ENCODE measurements at regions not wholly inside any gene's neighbourhood (a gene's known extent, or its start where the extent isn't known, plus 50 kb on each side); places are given as distances from the start of the nearest gene placed in this dataset.
"Not testable (repeated sequence)": the region's sequence is repeated elsewhere in the genome, so short reads cannot be mapped to it uniquely, and the experiment has no call there.

GRCh38 chr12:31162896-31163560 lies 89.4 kb downstream of the DDX11 start:
- FAIRE-seq = not testable (repeated sequence)

- FAIRE-seq = not testable (repeated sequence)
Observed at GRCh38 chr12:31174293-31174692, 100.6 kb downstream of the DDX11 start.

- FAIRE-seq = peak; percentile 72
Observed at GRCh38 chr12:31177514-31177913, 103.9 kb downstream of the DDX11 start.

- FAIRE-seq = not testable (repeated sequence)
Observed at GRCh38 chr12:31178875-31179274, 105.2 kb downstream of the DDX11 start.

- not testable (repeated sequence) for FAIRE-seq
Observed at GRCh38 chr12:31179627-31180237, 106.1 kb downstream of the DDX11 start.

- peak; percentile 36 for FAIRE-seq
Observed at GRCh38 chr12:31182571-31182970, 108.9 kb downstream of the DDX11 start.

- not testable (repeated sequence) for FAIRE-seq
Observed at GRCh38 chr12:31183107-31183506, 109.4 kb downstream of the DDX11 start.

GRCh38 chr12:31183899-31184298 lies 110.2 kb downstream of the DDX11 start:
- not testable (repeated sequence) for FAIRE-seq

- FAIRE-seq = not testable (repeated sequence)
Observed at GRCh38 chr12:31184667-31185066, 111.0 kb downstream of the DDX11 start.

- not testable (repeated sequence) for FAIRE-seq
Observed at GRCh38 chr12:31192689-31193088, 119.0 kb downstream of the DDX11 start.

- not testable (repeated sequence) for FAIRE-seq
Observed at GRCh38 chr12:31195620-31196019, 122.0 kb downstream of the DDX11 start.

- not testable (repeated sequence) for FAIRE-seq
Observed at GRCh38 chr12:31199476-31199875, 125.8 kb downstream of the DDX11 start.

GRCh38 chr12:31201382-31201781 lies 124.6 kb downstream of the SINHCAF start:
- no peak for FAIRE-seq

- no peak for FAIRE-seq
Observed at GRCh38 chr12:31203261-31203660, 122.7 kb downstream of the SINHCAF start.

GRCh38 chr12:31205054-31205453 lies 120.9 kb downstream of the SINHCAF start:
- FAIRE-seq = no peak

- FAIRE-seq = no peak
Observed at GRCh38 chr12:31206038-31206670, 119.8 kb downstream of the SINHCAF start.

- FAIRE-seq = no peak
Observed at GRCh38 chr12:31207799-31208465, 118.0 kb downstream of the SINHCAF start.

- FAIRE-seq = no peak
Observed at GRCh38 chr12:31210104-31210503, 115.8 kb downstream of the SINHCAF start.

GRCh38 chr12:31210541-31210940 lies 115.4 kb downstream of the SINHCAF start:
- FAIRE-seq = no peak

GRCh38 chr12:31214626-31215517 lies 111.1 kb downstream of the SINHCAF start:
- FAIRE-seq = no peak

- no peak for FAIRE-seq
Observed at GRCh38 chr12:31215518-31216232, 110.3 kb downstream of the SINHCAF start.

GRCh38 chr12:31216479-31216878 lies 109.5 kb downstream of the SINHCAF start:
- FAIRE-seq = no peak

All from TTC549 (cell line).